ENCODE measurements at regions not wholly inside any gene's neighbourhood (a gene's known extent, or its start where the extent isn't known, plus 50 kb on each side); places are given as distances from the start of the nearest gene placed in this dataset.

DNA sequence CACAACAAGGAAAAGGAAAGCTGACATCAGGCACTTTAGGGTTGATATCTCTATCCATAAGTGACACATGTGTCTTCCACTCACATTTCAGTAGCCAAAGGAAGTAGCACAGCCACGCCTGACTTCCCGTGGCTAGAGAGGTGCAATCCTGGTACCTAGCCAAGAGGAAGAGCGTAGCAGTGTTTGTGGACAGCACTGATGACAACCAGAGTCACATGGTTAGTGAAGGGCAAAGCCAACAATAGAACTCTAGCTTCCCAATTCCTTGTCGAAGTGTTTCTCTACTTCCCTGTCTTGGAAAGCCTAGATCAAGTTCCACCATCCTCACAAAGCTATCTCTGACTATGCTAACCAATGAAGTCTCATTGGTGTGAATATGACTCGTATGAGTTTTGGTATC, 189.2 kb downstream of the RSL24D1 start:
- TF ChIP-seq, protein P1, sequence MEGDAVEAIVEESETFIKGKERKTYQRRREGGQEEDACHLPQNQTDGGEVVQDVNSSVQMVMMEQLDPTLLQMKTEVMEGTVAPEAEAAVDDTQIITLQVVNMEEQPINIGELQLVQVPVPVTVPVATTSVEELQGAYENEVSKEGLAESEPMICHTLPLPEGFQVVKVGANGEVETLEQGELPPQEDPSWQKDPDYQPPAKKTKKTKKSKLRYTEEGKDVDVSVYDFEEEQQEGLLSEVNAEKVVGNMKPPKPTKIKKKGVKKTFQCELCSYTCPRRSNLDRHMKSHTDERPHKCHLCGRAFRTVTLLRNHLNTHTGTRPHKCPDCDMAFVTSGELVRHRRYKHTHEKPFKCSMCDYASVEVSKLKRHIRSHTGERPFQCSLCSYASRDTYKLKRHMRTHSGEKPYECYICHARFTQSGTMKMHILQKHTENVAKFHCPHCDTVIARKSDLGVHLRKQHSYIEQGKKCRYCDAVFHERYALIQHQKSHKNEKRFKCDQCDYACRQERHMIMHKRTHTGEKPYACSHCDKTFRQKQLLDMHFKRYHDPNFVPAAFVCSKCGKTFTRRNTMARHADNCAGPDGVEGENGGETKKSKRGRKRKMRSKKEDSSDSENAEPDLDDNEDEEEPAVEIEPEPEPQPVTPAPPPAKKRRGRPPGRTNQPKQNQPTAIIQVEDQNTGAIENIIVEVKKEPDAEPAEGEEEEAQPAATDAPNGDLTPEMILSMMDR (IDR thresholded peaks at IDR 0.05; ENCODE audit: insufficient read depth, low read length): no peak
- TF ChIP-seq POLR2AphosphoS5 (IDR thresholded peaks at IDR 0.05; ENCODE audit: low read depth): no peak
- TF ChIP-seq, protein P2, sequence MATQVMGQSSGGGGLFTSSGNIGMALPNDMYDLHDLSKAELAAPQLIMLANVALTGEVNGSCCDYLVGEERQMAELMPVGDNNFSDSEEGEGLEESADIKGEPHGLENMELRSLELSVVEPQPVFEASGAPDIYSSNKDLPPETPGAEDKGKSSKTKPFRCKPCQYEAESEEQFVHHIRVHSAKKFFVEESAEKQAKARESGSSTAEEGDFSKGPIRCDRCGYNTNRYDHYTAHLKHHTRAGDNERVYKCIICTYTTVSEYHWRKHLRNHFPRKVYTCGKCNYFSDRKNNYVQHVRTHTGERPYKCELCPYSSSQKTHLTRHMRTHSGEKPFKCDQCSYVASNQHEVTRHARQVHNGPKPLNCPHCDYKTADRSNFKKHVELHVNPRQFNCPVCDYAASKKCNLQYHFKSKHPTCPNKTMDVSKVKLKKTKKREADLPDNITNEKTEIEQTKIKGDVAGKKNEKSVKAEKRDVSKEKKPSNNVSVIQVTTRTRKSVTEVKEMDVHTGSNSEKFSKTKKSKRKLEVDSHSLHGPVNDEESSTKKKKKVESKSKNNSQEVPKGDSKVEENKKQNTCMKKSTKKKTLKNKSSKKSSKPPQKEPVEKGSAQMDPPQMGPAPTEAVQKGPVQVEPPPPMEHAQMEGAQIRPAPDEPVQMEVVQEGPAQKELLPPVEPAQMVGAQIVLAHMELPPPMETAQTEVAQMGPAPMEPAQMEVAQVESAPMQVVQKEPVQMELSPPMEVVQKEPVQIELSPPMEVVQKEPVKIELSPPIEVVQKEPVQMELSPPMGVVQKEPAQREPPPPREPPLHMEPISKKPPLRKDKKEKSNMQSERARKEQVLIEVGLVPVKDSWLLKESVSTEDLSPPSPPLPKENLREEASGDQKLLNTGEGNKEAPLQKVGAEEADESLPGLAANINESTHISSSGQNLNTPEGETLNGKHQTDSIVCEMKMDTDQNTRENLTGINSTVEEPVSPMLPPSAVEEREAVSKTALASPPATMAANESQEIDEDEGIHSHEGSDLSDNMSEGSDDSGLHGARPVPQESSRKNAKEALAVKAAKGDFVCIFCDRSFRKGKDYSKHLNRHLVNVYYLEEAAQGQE (IDR thresholded peaks at IDR 0.05; ENCODE audit: insufficient replicate concordance, low read depth): no peak
- TF ChIP-seq SPI1 (IDR thresholded peaks at IDR 0.05; ENCODE audit: borderline replicate concordance, low read depth): no peak
- no peak for TF ChIP-seq GABPA (IDR thresholded peaks at IDR 0.05; ENCODE audit: low read depth)

Measured in HL-60 (cell line).